ENCODE measurements at regions not wholly inside any gene's neighbourhood (a gene's known extent, or its start where the extent isn't known, plus 50 kb on each side); places are given as distances from the start of the nearest gene placed in this dataset.

DNA sequence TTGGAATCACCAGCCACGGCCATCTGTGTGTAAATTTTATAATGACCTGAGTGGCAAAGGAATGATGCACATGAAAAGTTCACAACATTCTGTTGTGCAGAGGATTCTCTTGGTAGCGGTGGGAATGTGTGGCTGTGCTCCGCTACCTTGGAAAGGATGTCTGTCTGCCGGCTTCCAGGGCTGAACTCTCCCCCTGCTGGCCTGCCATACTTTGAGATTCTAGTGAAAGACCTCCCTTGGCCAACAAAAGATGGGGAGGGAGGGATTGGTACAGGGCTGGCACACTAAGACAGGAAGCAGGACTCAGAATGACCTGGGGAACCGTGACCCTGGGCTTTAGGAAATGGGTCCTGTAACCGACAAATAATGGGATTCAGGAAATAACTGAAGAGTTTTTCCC is 194.5 kb upstream of the PLD5 start:
- TF ChIP-seq, protein P1, sequence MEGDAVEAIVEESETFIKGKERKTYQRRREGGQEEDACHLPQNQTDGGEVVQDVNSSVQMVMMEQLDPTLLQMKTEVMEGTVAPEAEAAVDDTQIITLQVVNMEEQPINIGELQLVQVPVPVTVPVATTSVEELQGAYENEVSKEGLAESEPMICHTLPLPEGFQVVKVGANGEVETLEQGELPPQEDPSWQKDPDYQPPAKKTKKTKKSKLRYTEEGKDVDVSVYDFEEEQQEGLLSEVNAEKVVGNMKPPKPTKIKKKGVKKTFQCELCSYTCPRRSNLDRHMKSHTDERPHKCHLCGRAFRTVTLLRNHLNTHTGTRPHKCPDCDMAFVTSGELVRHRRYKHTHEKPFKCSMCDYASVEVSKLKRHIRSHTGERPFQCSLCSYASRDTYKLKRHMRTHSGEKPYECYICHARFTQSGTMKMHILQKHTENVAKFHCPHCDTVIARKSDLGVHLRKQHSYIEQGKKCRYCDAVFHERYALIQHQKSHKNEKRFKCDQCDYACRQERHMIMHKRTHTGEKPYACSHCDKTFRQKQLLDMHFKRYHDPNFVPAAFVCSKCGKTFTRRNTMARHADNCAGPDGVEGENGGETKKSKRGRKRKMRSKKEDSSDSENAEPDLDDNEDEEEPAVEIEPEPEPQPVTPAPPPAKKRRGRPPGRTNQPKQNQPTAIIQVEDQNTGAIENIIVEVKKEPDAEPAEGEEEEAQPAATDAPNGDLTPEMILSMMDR (IDR thresholded peaks at IDR 0.05) = no peak
- TF ChIP-seq POLR2A (IDR thresholded peaks at IDR 0.05) = no peak

All from breast epithelium (tissue), 3 donors.